SK-N-SH (cell line): ENCODE measurements at regions not wholly inside any gene's neighbourhood (a gene's known extent, or its start where the extent isn't known, plus 50 kb on each side); places are given as distances from the start of the nearest gene placed in this dataset.

Experiments
- ELF1 ChIP-seq: IDR thresholded peaks from 2 replicates; pipeline ENCODE4 v1.4.0; 2012
- EZH2phosphoT487 ChIP-seq: fragments of 200-600 bp; sonication (generic); IDR thresholded peaks from 2 replicates; pipeline ENCODE4 v1.6.1; 2017; ENCODE audit warnings: low read depth, mixed run types, mild to moderate bottlenecking, antibody characterized with exemption, moderate library complexity, borderline replicate concordance
- FOXJ3 ChIP-seq: sonication (generic); formaldehyde crosslinking; IDR thresholded peaks from 2 replicates; pipeline ENCODE4 v1.5.1; 2020; ENCODE audit warnings: mild to moderate bottlenecking, missing genetic modification reagents
- JUND ChIP-seq: IDR thresholded peaks from 2 replicates; pipeline ENCODE4 v1.4.0; 2012
- MXI1 ChIP-seq: IDR thresholded peaks from 2 replicates; pipeline ENCODE4 v1.6.1; 2012; ENCODE audit warnings: mild to moderate bottlenecking, low read depth, low read length, improper control_type of control experiment
- RAD21 ChIP-seq: IDR thresholded peaks from 2 replicates; pipeline ENCODE4 v1.6.1; 2012; ENCODE audit warnings: mild to moderate bottlenecking, low read length
- TAF1 ChIP-seq: IDR thresholded peaks from 2 replicates; pipeline ENCODE4 v1.6.1; 2012; ENCODE audit warnings: low read depth, mild to moderate bottlenecking, low read length, moderate library complexity, borderline replicate concordance
- TEAD4 ChIP-seq: IDR thresholded peaks from 2 replicates; pipeline ENCODE4 v1.4.0; 2012; ENCODE audit warnings: mild to moderate bottlenecking, borderline replicate concordance; ENCODE audit not compliant: insufficient read depth
- TF ChIP-seq, protein P1 (sequence below): IDR thresholded peaks from 2 replicates; pipeline ENCODE4 v1.4.0; 2012; ENCODE audit warnings: low read depth, borderline replicate concordance
- TF ChIP-seq, protein P2 (sequence below): fragments of 200-600 bp; sonication (generic); IDR thresholded peaks from 2 replicates; pipeline ENCODE4 v1.6.1; 2017; ENCODE audit warnings: antibody characterized with exemption, mild to moderate bottlenecking, moderate library complexity
- TF ChIP-seq, protein P3 (sequence below): IDR thresholded peaks from 2 replicates; pipeline ENCODE4 v1.4.0; 2012; ENCODE audit warnings: low read depth, borderline replicate concordance
- TF ChIP-seq, protein P4 (sequence below): IDR thresholded peaks from 2 replicates; pipeline ENCODE4 v1.6.1; 2012; ENCODE audit warnings: mild to moderate bottlenecking, low read depth, low read length, moderate library complexity

DNA sequence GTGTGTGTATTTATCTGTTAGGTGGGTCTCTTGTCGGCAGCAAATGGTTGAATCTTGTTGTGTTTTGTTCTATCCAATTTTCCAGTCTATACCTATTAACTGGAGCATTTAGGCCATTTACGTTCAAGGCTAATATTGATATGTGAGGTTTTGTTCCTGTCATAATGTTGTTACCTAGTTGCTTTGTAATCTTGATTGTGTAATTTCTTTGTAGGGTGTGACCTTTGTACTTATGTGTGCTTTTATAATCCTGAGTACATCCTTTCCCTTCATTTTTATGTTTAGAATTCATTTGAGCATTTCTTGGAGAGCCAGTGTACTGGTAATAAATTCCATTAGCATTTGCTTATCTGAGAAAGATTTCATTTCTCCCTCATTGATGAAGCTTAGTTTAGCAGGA, 83.0 kb upstream of the MIR17HG start:
- TF ChIP-seq TEAD4 = no peak
- TF ChIP-seq, protein P1, sequence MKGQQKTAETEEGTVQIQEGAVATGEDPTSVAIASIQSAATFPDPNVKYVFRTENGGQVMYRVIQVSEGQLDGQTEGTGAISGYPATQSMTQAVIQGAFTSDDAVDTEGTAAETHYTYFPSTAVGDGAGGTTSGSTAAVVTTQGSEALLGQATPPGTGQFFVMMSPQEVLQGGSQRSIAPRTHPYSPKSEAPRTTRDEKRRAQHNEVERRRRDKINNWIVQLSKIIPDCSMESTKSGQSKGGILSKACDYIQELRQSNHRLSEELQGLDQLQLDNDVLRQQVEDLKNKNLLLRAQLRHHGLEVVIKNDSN = no peak
- TF ChIP-seq, protein P2, sequence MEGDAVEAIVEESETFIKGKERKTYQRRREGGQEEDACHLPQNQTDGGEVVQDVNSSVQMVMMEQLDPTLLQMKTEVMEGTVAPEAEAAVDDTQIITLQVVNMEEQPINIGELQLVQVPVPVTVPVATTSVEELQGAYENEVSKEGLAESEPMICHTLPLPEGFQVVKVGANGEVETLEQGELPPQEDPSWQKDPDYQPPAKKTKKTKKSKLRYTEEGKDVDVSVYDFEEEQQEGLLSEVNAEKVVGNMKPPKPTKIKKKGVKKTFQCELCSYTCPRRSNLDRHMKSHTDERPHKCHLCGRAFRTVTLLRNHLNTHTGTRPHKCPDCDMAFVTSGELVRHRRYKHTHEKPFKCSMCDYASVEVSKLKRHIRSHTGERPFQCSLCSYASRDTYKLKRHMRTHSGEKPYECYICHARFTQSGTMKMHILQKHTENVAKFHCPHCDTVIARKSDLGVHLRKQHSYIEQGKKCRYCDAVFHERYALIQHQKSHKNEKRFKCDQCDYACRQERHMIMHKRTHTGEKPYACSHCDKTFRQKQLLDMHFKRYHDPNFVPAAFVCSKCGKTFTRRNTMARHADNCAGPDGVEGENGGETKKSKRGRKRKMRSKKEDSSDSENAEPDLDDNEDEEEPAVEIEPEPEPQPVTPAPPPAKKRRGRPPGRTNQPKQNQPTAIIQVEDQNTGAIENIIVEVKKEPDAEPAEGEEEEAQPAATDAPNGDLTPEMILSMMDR = no peak
- no peak for TF ChIP-seq RAD21
- no peak for TF ChIP-seq ELF1
- TF ChIP-seq, protein P3, sequence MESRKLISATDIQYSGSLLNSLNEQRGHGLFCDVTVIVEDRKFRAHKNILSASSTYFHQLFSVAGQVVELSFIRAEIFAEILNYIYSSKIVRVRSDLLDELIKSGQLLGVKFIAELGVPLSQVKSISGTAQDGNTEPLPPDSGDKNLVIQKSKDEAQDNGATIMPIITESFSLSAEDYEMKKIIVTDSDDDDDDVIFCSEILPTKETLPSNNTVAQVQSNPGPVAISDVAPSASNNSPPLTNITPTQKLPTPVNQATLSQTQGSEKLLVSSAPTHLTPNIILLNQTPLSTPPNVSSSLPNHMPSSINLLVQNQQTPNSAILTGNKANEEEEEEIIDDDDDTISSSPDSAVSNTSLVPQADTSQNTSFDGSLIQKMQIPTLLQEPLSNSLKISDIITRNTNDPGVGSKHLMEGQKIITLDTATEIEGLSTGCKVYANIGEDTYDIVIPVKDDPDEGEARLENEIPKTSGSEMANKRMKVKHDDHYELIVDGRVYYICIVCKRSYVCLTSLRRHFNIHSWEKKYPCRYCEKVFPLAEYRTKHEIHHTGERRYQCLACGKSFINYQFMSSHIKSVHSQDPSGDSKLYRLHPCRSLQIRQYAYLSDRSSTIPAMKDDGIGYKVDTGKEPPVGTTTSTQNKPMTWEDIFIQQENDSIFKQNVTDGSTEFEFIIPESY = no peak
- TF ChIP-seq JUND = no peak
- no peak for TF ChIP-seq MXI1
- no peak for TF ChIP-seq EZH2phosphoT487
- no peak for TF ChIP-seq TAF1
- TF ChIP-seq, protein P4, sequence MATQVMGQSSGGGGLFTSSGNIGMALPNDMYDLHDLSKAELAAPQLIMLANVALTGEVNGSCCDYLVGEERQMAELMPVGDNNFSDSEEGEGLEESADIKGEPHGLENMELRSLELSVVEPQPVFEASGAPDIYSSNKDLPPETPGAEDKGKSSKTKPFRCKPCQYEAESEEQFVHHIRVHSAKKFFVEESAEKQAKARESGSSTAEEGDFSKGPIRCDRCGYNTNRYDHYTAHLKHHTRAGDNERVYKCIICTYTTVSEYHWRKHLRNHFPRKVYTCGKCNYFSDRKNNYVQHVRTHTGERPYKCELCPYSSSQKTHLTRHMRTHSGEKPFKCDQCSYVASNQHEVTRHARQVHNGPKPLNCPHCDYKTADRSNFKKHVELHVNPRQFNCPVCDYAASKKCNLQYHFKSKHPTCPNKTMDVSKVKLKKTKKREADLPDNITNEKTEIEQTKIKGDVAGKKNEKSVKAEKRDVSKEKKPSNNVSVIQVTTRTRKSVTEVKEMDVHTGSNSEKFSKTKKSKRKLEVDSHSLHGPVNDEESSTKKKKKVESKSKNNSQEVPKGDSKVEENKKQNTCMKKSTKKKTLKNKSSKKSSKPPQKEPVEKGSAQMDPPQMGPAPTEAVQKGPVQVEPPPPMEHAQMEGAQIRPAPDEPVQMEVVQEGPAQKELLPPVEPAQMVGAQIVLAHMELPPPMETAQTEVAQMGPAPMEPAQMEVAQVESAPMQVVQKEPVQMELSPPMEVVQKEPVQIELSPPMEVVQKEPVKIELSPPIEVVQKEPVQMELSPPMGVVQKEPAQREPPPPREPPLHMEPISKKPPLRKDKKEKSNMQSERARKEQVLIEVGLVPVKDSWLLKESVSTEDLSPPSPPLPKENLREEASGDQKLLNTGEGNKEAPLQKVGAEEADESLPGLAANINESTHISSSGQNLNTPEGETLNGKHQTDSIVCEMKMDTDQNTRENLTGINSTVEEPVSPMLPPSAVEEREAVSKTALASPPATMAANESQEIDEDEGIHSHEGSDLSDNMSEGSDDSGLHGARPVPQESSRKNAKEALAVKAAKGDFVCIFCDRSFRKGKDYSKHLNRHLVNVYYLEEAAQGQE = no peak
- TF ChIP-seq FOXJ3 (CRISPR knock-in tag) = no peak
